Ascending aorta (tissue), 2 donors: ENCODE measurements at regions not wholly inside any gene's neighbourhood (a gene's known extent, or its start where the extent isn't known, plus 50 kb on each side); places are given as distances from the start of the nearest gene placed in this dataset.

Experiments
- DNase-seq, 2 donors: peaks; one replicate each; pipeline ENCODE4 v3.0.0-alpha.2; 2019; ENCODE audit warnings: low spot score in 2 of 2
- H3K27ac ChIP-seq, 2 donors: fragments of 200-600 bp; sonication (generic); one replicate each; pipeline ENCODE4 v1.5.1; 2016 to 2017; ENCODE audit warnings: mild to moderate bottlenecking in 1 of 2
- H3K27me3 ChIP-seq: fragments of 200-600 bp; sonication (generic); one replicate; pipeline ENCODE4 v1.5.1; 2017
- H3K36me3 ChIP-seq, 2 donors: fragments of 200-600 bp; sonication (generic); one replicate each; pipeline ENCODE4 v1.5.1; 2016
- H3K4me1 ChIP-seq, 2 donors: fragments of 200-600 bp; sonication (generic); one replicate each; pipeline ENCODE4 v1.5.1; 2016 to 2017; ENCODE audit warnings: mild to moderate bottlenecking in 1 of 2
- H3K4me3 ChIP-seq, 2 donors: fragments of 200-600 bp; sonication (generic); one replicate each; pipeline ENCODE4 v1.5.1; 2016 to 2017; ENCODE audit warnings: mild to moderate bottlenecking in 1 of 2
- H3K9me3 ChIP-seq, 2 donors: fragments of 200-600 bp; sonication (generic); one replicate each; pipeline ENCODE4 v1.5.1; 2016
- CTCF ChIP-seq, 3 experiments: fragments of 200-600 bp in 2 of 3; fragments of 450-650 bp in 1 of 3; sonication (generic) in 2 of 3; IDR thresholded peaks; one replicate each; pipeline ENCODE4 v1.5.1; 2016 to 2019; ENCODE audit warnings: antibody characterized with exemption in 3 of 3, mild to moderate bottlenecking in 1 of 3, moderate library complexity in 1 of 3
- intact Hi-C: fragments of 100-400 bp; cut with DNase I; formaldehyde crosslinking; loops from one replicate; pipeline ENCODE4 v1.15.1; 2023

- intact Hi-C loops = no loop called here
- TF ChIP-seq CTCF (IDR thresholded peaks at IDR 0.05) = no peak
- no peak for DNase-seq
Measured at GRCh38 chr3:9311228-9311627, 51.6 kb upstream of the THUMPD3 start.

More at GRCh38 chr3:9311228-9311627, 51.6 kb upstream of the THUMPD3 start:
- H3K4me1 ChIP-seq = peaks cover 4 to 6% of the 10 kb centered on the region in 2 donors
- no peak overlapping the region for H3K4me3 ChIP-seq
- H3K9me3 ChIP-seq = no peaks in the 10 kb centered on the region
- no peak overlapping the region for H3K27ac ChIP-seq
- no peaks in the 10 kb centered on the region for H3K27me3 ChIP-seq
- H3K36me3 ChIP-seq = no peaks in the 10 kb centered on the region
